ENCODE measurements at regions not wholly inside any gene's neighbourhood (a gene's known extent, or its start where the extent isn't known, plus 50 kb on each side); places are given as distances from the start of the nearest gene placed in this dataset.
"Not testable (repeated sequence)": the region's sequence is repeated elsewhere in the genome, so short reads cannot be mapped to it uniquely, and the experiment has no call there.

- DNase-seq = no peak
Observed at GRCh38 chr16:64282181-64282580, 839.7 kb downstream of the CDH11 start.

- DNase-seq = no peak
Observed at GRCh38 chr16:64280317-64280716, 841.5 kb downstream of the CDH11 start.

- no peak for DNase-seq
Observed at GRCh38 chr16:64278196-64278595, 843.7 kb downstream of the CDH11 start.

- DNase-seq = no peak
Observed at GRCh38 chr16:64276646-64277045, 845.2 kb downstream of the CDH11 start.

- DNase-seq = no peak
Observed at GRCh38 chr16:64272028-64272427, 849.8 kb downstream of the CDH11 start.

GRCh38 chr16:64269756-64270155 lies 852.1 kb downstream of the CDH11 start:
- no peak for DNase-seq

- DNase-seq = no peak
Observed at GRCh38 chr16:64265756-64266155, 856.1 kb downstream of the CDH11 start.

GRCh38 chr16:64260631-64261401 lies 861.0 kb downstream of the CDH11 start:
- DNase-seq = not testable (repeated sequence)

- DNase-seq = no peak
Observed at GRCh38 chr16:64254443-64255367, 867.2 kb downstream of the CDH11 start.

GRCh38 chr16:64253525-64253924 lies 868.3 kb downstream of the CDH11 start:
- no peak for DNase-seq

- DNase-seq = no peak
Observed at GRCh38 chr16:64253096-64253495, 868.8 kb downstream of the CDH11 start.

GRCh38 chr16:64251742-64252141 lies 870.1 kb downstream of the CDH11 start:
- no peak for DNase-seq

- no peak for DNase-seq
Observed at GRCh38 chr16:64250866-64251265, 871.0 kb downstream of the CDH11 start.

GRCh38 chr16:64242492-64242891 lies 879.4 kb downstream of the CDH11 start:
- DNase-seq = no peak

- no peak for DNase-seq
Observed at GRCh38 chr16:64240586-64240985, 881.3 kb downstream of the CDH11 start.

GRCh38 chr16:64238571-64238970 lies 883.3 kb downstream of the CDH11 start:
- no peak for DNase-seq

GRCh38 chr16:64236316-64236715 lies 885.5 kb downstream of the CDH11 start:
- no peak for DNase-seq

- no peak for DNase-seq
Observed at GRCh38 chr16:64234200-64234599, 887.7 kb downstream of the CDH11 start.

- no peak for DNase-seq
Observed at GRCh38 chr16:64225696-64226095, 896.2 kb downstream of the CDH11 start.

- DNase-seq = no peak
Observed at GRCh38 chr16:64225036-64225435, 896.8 kb downstream of the CDH11 start.

- DNase-seq = no peak
Observed at GRCh38 chr16:64217789-64218535, 903.9 kb downstream of the CDH11 start.

GRCh38 chr16:64215730-64216129 lies 906.1 kb downstream of the CDH11 start:
- no peak for DNase-seq

- DNase-seq = no peak
Observed at GRCh38 chr16:64211331-64211730, 910.5 kb downstream of the CDH11 start.
